GM23248 (cell line): ENCODE measurements at regions not wholly inside any gene's neighbourhood (a gene's known extent, or its start where the extent isn't known, plus 50 kb on each side); places are given as distances from the start of the nearest gene placed in this dataset.

ENCODE experiments used
- EZH2 ChIP-seq: fragments of 200-600 bp; sonication (generic); IDR thresholded peaks from 2 replicates; pipeline ENCODE4 v1.6.1; 2018; ENCODE audit warnings: antibody characterized with exemption, mild to moderate bottlenecking; ENCODE audit not compliant: insufficient read depth, poor library complexity, severe bottlenecking
- EZH2phosphoT487 ChIP-seq: fragments of 200-600 bp; sonication (generic); IDR thresholded peaks from 2 replicates; pipeline ENCODE4 v1.6.1; 2018; ENCODE audit warnings: antibody characterized with exemption, moderate library complexity, mild to moderate bottlenecking, low read depth; ENCODE audit not compliant: insufficient read depth

DNA sequence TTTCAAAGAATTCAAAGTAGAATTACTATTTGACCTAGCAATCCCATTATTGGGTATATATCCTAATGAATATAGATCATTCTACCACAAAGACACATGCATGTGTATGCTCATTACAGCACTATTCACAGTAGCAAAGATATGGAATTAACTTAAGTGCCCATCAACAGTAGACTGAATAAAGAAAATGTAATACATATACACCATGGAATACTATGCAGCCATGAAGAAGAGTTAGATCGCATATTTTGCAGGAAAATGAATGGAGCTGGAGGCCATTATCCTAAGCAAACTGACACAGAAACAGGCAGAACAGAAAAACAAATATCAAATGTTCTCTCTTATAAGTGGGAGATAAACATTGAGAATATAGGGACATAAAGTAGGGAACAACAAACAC is 519.2 kb upstream of the REG3G start:
- no peak for TF ChIP-seq EZH2phosphoT487
- no peak for TF ChIP-seq EZH2
